Raji (cell line): ENCODE measurements at regions not wholly inside any gene's neighbourhood (a gene's known extent, or its start where the extent isn't known, plus 50 kb on each side); places are given as distances from the start of the nearest gene placed in this dataset.

Experiments
- POLR2A ChIP-seq: IDR thresholded peaks from 2 replicates; pipeline ENCODE4 v1.6.1; 2011; ENCODE audit warnings: low read depth, low read length, control low read depth; ENCODE audit not compliant: insufficient read depth

DNA sequence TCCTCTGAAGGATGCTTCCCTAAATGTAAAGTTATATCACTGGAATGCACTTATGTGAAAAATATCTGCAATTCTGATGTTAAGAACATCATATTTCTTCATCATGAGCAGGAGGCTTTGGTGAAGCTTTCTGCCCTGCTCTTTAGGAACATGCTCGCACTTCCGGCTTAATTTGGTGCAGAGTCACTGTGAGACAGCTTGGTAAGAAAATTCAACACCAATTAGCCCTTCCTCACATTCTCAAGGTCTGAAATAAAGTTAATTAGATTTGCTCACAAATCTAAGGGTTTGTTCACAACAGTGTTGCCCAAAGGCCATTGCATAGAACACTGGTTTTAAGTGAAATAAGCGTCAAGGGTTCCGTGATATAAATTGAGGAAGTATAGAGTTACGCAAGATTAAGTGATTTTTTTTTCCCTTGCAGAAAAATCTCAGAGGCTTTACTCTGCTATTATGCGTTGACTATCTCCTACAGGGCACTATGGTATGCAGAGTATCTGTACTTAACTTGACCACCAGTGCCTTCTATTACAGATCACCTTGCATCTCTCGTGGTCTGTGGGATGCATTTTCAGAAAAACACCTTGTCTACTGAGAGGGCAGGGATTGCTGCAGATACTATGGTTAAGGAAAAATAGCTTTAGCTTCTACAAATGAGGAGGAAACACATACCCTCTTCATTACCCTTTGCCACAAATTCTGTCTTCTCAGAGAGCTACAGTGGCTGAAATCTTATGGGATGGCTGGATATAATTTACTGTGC, 953.9 kb downstream of the TYW1 start:
- no peak for TF ChIP-seq POLR2A

DNA sequence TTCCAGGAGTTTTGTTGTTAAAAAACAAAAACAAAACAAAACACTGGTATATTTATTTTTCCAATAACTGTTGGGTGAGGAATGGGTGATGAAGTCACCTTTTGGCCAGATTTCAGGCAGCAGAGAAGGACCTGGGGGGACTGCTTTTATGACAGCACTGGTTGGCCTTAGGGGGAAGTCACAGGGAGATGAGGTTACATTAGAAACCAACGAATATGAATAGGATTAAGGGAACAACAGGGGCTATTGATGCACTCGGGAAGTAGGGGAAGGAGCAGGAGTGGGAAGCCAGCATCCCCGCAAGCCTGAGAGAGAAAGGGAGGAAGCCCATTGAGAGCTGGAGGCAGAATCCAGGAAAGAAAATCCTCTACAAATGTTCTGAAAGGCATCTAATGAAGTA, 958.4 kb downstream of the TYW1 start:
- no peak for TF ChIP-seq POLR2A

DNA sequence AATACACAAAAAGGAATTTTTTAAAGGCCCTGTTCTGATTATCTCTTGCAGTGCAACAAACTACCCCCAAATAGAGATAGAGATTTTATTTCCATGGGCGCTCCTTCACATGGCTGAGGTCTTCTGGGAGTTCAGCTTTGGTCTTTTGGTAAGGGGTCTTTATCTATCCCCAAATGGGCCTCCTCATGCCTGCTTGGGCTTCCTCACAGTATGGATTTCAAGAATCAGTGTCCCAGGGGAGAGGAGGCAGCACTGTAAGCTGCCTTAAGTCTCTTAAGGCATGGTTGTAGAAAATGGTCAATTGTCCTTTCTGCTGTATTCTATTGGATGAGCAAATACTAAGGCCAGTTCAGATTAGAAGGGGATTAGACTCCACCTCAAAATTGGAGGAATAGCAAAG, 966.2 kb downstream of the TYW1 start:
- TF ChIP-seq POLR2A = no peak

DNA sequence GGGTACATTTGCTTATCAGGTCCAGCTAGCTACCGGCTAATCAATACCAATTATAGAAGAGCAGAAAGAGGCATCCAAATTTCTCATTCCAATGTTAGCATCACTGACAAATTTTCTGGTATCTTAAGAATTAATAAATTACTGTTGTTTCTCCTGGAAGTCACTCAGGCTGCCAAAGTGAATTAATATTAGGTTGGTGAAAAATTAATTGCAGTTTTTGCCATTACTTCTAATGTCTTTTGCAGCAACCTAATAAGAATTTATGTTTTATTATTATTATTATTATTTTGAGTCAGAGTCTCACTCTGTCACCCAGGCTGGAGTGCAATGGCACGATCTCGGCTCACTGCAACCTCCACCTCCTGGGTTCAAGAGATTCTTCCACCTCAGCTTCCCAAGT, 979.9 kb downstream of the TYW1 start:
- no peak for TF ChIP-seq POLR2A

DNA sequence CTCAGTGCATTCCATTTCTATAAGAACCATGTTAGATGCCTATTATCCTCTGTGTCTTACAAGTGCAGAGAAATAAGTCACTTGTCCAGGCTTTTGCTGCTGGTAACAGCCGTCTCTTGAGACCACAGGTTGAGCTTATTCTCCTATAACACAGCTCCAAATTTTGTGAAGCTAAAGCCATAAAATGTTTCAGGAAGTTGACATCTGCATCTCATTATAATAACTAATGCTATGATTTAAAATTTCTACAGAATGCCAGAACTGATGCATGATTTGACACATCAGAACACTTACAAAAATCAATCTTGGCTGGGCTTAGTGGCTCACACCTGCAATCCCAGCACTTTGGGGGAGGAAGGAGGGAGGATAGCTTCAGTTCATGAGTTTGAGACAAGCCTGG, 986.9 kb downstream of the TYW1 start:
- no peak for TF ChIP-seq POLR2A

DNA sequence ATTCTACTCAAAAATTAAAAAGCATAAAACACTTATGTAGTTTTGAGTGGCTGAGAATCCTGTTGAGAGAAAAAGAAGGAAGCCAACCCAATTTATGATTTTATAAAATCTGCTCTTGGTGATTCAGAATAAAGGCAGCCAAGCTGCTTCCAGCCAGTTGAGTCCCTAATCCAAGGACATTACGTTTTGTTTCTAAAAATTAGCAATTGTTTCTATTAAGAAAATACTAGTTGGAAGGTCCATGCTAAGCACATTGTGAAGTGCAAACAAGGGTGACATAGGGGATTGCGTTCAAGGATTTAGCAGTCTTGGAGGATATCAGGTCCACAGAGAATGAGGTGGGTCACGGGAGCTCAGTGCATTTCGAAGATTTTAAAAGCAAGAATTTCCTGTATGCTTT, 987.7 kb downstream of the TYW1 start:
- TF ChIP-seq POLR2A = no peak

DNA sequence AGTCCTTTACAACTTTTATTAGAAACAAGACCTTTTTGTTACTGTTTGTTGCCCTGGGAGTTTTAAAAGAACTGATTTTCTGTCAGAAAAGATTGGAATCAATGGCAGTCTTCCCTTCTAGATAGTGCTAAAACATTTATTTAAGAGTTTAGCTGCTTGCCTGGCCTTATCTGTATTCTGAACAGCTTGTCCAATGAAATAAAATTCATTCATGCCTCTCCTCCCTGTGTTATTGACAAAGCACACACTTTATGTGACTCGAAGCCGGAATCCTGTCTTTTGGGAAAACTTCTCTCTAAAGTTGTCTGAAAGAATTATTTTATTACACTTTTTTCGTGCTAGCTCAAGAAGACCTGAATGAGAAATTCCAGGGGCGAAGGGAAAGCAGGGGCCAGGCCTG, 992.5 kb downstream of the TYW1 start:
- TF ChIP-seq POLR2A = no peak

DNA sequence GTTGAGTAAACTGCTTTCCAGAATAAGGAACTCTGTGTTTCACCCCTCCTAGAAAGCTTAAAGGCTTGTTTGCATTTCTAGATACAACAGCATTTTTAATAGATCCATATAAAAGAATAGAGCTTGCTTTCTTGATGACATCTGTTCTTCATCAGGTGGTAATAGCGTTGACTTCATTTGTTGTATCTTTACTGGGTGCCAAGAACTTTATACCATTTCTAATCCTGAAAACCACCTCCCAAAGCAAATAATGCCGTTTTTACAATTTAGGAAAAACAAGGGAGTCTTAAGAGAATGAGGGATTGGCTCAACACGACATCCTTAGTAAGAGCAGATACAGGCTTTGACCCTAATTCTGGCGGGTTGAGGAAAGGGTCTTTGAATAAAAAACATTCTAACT, 993.4 kb downstream of the TYW1 start:
- TF ChIP-seq POLR2A = no peak

DNA sequence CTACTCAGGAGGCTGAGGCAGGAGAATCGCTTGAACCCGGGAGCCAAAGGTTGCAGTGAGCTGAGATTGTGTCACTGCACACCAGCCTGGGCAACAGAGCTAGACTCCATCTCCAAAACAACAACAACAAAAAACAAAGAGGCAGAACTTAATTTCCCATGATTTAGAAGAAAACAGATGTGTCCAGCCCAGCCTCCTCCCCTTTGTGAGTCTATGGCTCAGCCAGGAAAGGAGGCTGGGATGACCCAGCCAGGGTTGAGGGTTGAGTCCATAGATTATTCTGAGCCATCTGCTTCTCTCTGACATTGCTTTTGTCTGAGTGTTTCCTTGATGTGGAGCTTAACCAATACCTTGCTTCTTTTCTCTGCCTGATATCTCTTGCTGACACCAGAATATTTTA, 994.1 kb downstream of the TYW1 start:
- no peak for TF ChIP-seq POLR2A

DNA sequence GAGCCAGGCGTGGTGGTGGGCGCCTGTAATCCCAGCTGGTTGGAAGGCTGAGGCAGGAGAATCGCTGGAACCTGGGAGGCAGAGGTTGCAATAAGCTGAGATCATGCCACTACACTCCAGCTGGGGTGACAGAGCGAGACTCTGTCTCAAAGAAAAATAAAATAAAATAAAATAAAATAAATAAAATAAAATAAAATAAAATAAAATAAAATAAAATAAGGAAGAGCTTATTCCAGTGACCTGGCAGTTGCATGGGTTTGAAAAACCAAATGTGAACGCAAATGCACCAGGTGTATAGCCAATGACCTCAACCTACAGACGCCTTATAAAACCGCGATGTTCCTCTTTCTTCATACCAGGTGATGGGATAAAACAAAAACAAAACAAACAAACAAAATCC, 995.7 kb downstream of the TYW1 start:
- no peak for TF ChIP-seq POLR2A

DNA sequence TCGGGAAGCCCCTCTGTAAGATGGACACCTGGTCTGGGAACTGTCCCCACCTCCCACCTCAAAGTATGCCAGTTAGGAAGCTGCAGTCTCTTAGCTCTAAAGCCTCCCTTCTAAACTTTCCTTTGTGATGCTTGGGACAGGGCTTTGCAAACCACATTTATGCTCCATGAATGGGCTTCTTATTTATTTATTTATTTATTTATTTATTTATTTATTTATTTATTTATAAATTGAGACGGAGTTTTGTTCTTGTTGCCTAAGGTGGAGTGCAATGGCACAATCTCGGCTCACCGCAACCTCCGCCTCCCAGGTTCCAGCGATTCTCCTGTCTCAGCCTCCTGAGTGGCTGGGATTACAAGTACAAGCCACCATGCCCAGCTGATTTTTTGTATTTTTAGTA, 1009.4 kb downstream of the TYW1 start:
- no peak for TF ChIP-seq POLR2A

DNA sequence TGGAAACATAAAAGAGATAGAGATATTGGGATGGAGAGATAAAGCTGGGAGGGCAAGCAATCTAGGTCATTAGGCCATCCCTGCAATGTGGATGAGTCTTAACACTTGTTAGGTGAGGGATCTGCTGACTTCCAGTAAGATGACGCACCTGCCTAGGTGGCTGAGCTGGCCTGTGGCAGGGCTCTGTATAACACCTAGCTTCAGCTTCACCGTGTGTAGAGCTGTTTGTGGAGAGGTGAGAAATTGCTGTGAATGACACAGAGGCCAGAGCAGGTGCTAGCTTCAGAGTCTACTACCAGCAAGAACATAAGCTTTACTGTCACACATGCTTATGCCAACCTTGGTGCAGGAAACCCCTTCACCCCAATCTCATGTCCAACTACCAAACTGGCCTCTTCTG, 1010.0 kb downstream of the TYW1 start:
- TF ChIP-seq POLR2A = no peak

DNA sequence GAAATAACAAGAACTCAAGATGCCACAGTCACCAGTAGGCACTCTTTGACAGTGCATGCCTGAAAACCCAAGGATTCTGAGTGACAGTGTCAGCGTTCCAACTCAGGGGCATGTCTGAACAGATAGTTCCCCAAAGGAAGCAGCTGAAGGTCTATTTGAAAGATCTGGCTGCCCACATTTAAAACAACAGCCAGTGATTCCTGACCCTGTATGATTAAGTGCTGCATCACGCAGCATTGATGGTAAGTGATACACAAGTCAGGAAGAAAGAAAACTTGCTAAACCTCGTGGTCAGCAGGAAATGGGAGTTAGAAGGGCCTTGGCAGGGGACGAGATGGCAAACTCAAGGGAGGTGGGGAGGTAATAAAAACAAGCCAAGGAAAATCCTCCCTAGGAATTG, 1013.1 kb downstream of the TYW1 start:
- TF ChIP-seq POLR2A = no peak

DNA sequence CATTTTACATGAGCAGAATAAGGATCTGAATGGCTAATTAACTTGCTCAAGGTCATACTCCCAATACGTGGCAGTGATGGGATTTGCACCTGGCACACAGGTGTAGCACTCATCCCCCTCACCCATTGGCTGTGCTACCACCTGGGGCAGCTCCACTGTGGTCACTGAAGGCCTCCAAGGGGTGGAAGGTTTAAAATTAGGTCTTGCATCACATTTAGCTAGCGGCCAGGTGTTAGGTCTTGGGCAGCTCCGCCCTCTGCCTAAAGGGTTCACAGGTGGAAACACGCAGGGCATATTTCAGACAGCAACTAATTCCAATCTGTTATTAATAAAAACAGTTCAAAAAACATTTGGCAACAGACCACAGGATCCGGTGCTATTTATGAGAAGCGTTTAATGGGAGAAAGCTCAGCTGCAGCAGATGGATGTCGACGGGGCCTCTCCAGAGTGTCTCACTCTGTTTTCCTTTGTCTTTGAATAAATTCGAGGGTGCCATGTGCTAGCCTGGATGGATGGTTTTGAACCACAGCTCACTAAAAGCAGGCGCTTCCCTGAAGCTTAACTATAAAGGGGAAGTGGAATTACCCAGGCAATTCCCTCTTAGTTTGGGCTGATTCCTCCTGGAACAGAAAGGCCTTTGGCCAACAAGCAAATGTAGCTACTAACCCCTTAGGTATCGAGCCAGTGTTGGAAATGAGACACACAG, 1017.6 kb downstream of the TYW1 start:
- no peak for TF ChIP-seq POLR2A

DNA sequence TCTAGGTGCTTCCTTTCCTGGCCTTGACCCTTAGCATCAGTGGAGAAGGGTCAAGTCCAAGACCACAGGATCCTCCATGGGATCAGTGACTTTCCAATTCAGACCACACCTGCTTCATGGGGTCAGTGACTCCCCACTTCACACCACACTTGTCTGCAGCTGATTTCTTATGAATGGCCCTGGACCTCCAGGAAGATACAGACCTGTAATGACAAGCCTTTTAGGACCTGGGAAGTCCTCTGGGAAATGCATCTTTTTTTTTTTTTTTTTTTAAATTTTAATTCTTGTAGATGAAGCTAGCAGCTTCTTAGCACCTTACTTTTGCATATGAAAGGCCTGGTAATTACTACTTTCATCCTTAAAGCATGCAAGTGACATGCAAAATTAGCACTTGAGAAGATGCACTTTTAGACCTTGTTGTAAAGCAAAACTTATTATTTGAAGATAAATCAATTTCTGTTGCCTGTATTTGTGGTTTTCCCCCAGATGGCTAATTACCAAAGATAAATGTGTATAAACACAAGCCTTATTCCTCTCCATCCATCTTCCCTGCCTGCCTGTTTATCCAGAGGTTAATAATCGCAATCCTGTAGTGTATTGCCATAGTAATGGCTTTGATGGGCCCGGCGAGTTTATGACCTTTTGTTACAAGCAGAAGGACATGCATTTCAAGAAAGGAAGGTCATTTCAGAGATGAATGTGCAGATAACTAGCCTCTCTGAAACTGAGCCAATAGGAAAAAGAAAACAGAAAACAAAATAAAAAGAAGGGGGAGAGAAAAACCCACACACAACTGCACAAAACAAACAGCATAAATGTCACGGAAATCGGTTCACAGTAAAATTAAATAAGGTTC, 1018.7 kb downstream of the TYW1 start:
- TF ChIP-seq POLR2A = no peak
